PC-3 (cell line): ENCODE measurements at regions not wholly inside any gene's neighbourhood (a gene's known extent, or its start where the extent isn't known, plus 50 kb on each side); places are given as distances from the start of the nearest gene placed in this dataset.
"Not testable (repeated sequence)": the region's sequence is repeated elsewhere in the genome, so short reads cannot be mapped to it uniquely, and the experiment has no call there.

ENCODE experiments used
- CTCF ChIP-seq: fragments of 300-600 bp; sonication (generic); conservative IDR thresholded peaks from 2 replicates; pipeline ENCODE4 v1.5.1; 2017; ENCODE audit warnings: antibody characterized with exemption, low read depth, mild to moderate bottlenecking, low read length
- EZH2 ChIP-seq: fragments of 300-600 bp; sonication (generic); IDR thresholded peaks from one replicate; pipeline ENCODE4 v1.6.1; 2017; ENCODE audit warnings: antibody characterized with exemption, mild to moderate bottlenecking, low read length; ENCODE audit not compliant: unreplicated experiment

GRCh38 chr12:87531213-87531612, 498.0 kb downstream of the C12orf50 start:
- TF ChIP-seq EZH2, CTCF: not testable (repeated sequence)
